Testis (tissue), 2 donors: ENCODE measurements at regions not wholly inside any gene's neighbourhood (a gene's known extent, or its start where the extent isn't known, plus 50 kb on each side); places are given as distances from the start of the nearest gene placed in this dataset.

ENCODE experiments used
- POLR2A ChIP-seq: fragments of 450-650 bp; IDR thresholded peaks from one replicate; pipeline ENCODE4 v1.6.1; 2017; ENCODE audit warnings: antibody characterized with exemption, mild to moderate bottlenecking, moderate library complexity
- TF ChIP-seq, protein P1 (sequence below), 3 experiments: fragments of 450-650 bp in 2 of 3; fragments of 200-600 bp in 1 of 3; sonication (generic) in 1 of 3; IDR thresholded peaks; one replicate each; pipeline ENCODE4 v1.5.1; 2016 to 2019; ENCODE audit warnings: antibody characterized with exemption in 3 of 3, mild to moderate bottlenecking in 2 of 3, moderate library complexity in 1 of 3

DNA sequence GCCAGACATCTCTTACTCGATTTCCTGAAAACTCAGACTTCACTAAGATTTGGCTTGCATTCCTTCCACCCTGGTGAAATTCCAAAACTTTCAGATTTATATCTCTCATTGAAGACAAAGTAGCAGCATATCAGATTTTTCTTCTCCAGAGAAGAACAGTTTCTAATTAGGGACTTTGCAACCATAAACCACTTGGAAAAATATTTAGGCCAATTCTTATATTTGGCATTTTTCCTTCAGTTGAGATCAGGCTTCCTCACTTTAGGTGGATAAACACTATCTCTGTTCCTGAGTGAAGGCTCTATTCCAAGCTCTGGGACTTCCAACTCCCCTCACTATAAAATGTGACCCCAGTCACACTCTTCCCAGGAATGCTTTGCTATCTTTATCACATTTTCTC, 1434.3 kb upstream of the FLRT2 start:
- TF ChIP-seq, protein P1, sequence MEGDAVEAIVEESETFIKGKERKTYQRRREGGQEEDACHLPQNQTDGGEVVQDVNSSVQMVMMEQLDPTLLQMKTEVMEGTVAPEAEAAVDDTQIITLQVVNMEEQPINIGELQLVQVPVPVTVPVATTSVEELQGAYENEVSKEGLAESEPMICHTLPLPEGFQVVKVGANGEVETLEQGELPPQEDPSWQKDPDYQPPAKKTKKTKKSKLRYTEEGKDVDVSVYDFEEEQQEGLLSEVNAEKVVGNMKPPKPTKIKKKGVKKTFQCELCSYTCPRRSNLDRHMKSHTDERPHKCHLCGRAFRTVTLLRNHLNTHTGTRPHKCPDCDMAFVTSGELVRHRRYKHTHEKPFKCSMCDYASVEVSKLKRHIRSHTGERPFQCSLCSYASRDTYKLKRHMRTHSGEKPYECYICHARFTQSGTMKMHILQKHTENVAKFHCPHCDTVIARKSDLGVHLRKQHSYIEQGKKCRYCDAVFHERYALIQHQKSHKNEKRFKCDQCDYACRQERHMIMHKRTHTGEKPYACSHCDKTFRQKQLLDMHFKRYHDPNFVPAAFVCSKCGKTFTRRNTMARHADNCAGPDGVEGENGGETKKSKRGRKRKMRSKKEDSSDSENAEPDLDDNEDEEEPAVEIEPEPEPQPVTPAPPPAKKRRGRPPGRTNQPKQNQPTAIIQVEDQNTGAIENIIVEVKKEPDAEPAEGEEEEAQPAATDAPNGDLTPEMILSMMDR (IDR thresholded peaks at IDR 0.05) = no peak
- no peak for TF ChIP-seq POLR2A
